B cell (primary cell): ENCODE measurements at regions not wholly inside any gene's neighbourhood (a gene's known extent, or its start where the extent isn't known, plus 50 kb on each side); places are given as distances from the start of the nearest gene placed in this dataset.

Experiments used
- ATAC-seq: fragments of 200-7000 bp; cut with Tn5 transposase; one replicate; pipeline ENCODE4 v1.10.0; 2021; ENCODE audit warnings: low read depth, mild to moderate bottlenecking, moderate number of reproducible peaks, moderate library complexity
- CTCF ChIA-PET: fragments of 350-600 bp; sonication (Branson Sonifier 250); formaldehyde crosslinking; loops from one replicate; lab custom pipeline; 2021; ENCODE audit warnings: antibody characterized with exemption, inconsistent platforms; lab: Charles Lee
- POLR2A ChIA-PET: fragments of 350-600 bp; sonication (Branson Sonifier 250); formaldehyde crosslinking; loops from one replicate; lab custom pipeline; 2021; ENCODE audit warnings: antibody characterized with exemption; lab: Charles Lee
- DNase-seq: peaks from one replicate; pipeline ENCODE4 v3.0.0; 2013
- H2AFZ ChIP-seq: 2 replicates; pipeline ENCODE4 v1.6.1; 2012; ENCODE audit warnings: mild to moderate bottlenecking, low read depth, low read length; ENCODE audit not compliant: insufficient read depth, poor library complexity, severe bottlenecking
- H3K27ac ChIP-seq, 2 donors: 1 replicate in 1 of 2; 2 replicates in 1 of 2; pipeline ENCODE4 v1.5.1; 2012 to 2013; ENCODE audit warnings: low read length in 2 of 2, mild to moderate bottlenecking in 2 of 2, moderate library complexity in 1 of 2
- H3K27me3 ChIP-seq, 4 experiments: fragments of 200-600 bp in 1 of 4; sonication (generic) in 1 of 4; replicated peaks in 1 of 4; 1 replicate in 2 of 4; 2 replicates in 2 of 4; pipeline versions ENCODE4 v1.6.1 to v1.7.0; 2013 to 2016; ENCODE audit warnings: low read length in 3 of 4, mild to moderate bottlenecking in 2 of 4, mixed read lengths in 1 of 4, moderate library complexity in 1 of 4; ENCODE audit not compliant: insufficient read depth in 4 of 4, control insufficient read depth in 3 of 4; ENCODE audit errors: control extremely low read depth in 1 of 4
- H3K36me3 ChIP-seq, 2 experiments: replicated peaks in 1 of 2; 1 replicate in 1 of 2; 2 replicates in 1 of 2; pipeline versions ENCODE4 v1.6.1 to v1.7.1; 2013; ENCODE audit warnings: low read length in 1 of 2; ENCODE audit not compliant: insufficient read depth in 2 of 2, control insufficient read depth in 1 of 2; ENCODE audit errors: control extremely low read depth in 1 of 2, extremely low read depth in 1 of 2
- H3K4me1 ChIP-seq, 2 donors: fragments of 200-600 bp in 1 of 2; sonication (generic) in 1 of 2; 1 replicate in 1 of 2; 2 replicates in 1 of 2; pipeline versions ENCODE4 v1.5.1 to v1.6.1; 2013 to 2017; ENCODE audit warnings: low read length in 2 of 2; ENCODE audit not compliant: control insufficient read depth in 2 of 2, insufficient read depth in 2 of 2
- H3K4me2 ChIP-seq: replicated peaks from 2 replicates; pipeline ENCODE3; 2012; ENCODE audit warnings: mild to moderate bottlenecking, low read depth, low read length; ENCODE audit not compliant: poor library complexity, severe bottlenecking
- H3K4me3 ChIP-seq, 5 experiments: fragments of 200-600 bp in 1 of 5; sonication (generic) in 1 of 5; 1 replicate in 3 of 5; 2 replicates in 2 of 5; pipeline versions ENCODE4 v1.5.1 to v1.7.0; 2011 to 2016; ENCODE audit warnings: low read length in 4 of 5, mild to moderate bottlenecking in 4 of 5, low read depth in 2 of 5, control low read depth in 1 of 5, moderate library complexity in 1 of 5; ENCODE audit not compliant: insufficient read depth in 1 of 5; ENCODE audit errors: control extremely low read depth in 1 of 5, extremely low read depth in 1 of 5
- H3K79me2 ChIP-seq: fragments of 200-600 bp; sonication (generic); one replicate; pipeline ENCODE4 v1.6.0; 2016; ENCODE audit warnings: low read length; ENCODE audit not compliant: control insufficient read depth, insufficient read depth
- H3K9ac ChIP-seq: fragments of 200-600 bp; sonication (generic); 2 replicates; pipeline ENCODE4 v1.6.1; 2017; ENCODE audit warnings: mild to moderate bottlenecking, low read length, moderate library complexity
- H3K9me3 ChIP-seq, 3 donors: one replicate each; pipeline versions ENCODE4 v1.6.1 to v1.7.1; 2013; ENCODE audit warnings: low read length in 2 of 3; ENCODE audit not compliant: control insufficient read depth in 2 of 3, insufficient read depth in 1 of 3; ENCODE audit errors: control extremely low read depth in 1 of 3
- H4K20me1 ChIP-seq: 2 replicates; pipeline ENCODE4 v1.6.0; 2012; ENCODE audit warnings: mild to moderate bottlenecking, low read length; ENCODE audit not compliant: insufficient read depth, control insufficient read depth, poor library complexity, severe bottlenecking
- H3K27ac Mint-ChIP-seq: one replicate; pipeline ENCODE4 v1.8.0; 2021; ENCODE audit warnings: mixed read lengths
- H3K27me3 Mint-ChIP-seq: one replicate; pipeline ENCODE4 v1.8.0; 2021; ENCODE audit warnings: mixed read lengths
- H3K4me1 Mint-ChIP-seq: one replicate; pipeline ENCODE4 v1.8.0; 2021; ENCODE audit warnings: mixed read lengths
- H3K4me3 Mint-ChIP-seq: one replicate; pipeline ENCODE4 v1.8.0; 2021; ENCODE audit warnings: mixed read lengths
- H3K9me3 Mint-ChIP-seq: one replicate; pipeline ENCODE4 v1.8.0; 2022; ENCODE audit warnings: mixed read lengths; ENCODE audit not compliant: insufficient read depth
- CTCF ChIP-seq: fragments of 200-600 bp; IDR thresholded peaks from one replicate; pipeline ENCODE4 v1.8.0; 2022; ENCODE audit warnings: antibody characterized with exemption, mild to moderate bottlenecking
- EZH2 ChIP-seq: IDR thresholded peaks from 2 replicates; pipeline ENCODE4 v1.6.1; 2012; ENCODE audit warnings: borderline replicate concordance, low read depth, mild to moderate bottlenecking, moderate library complexity, low read length; ENCODE audit not compliant: insufficient read depth, poor library complexity, severe bottlenecking
- whole genome bisulfite sequencing: methylation state at CpG from one replicate; pipeline ENCODE4 v1.1.5; 2013; ENCODE audit warnings: missing lambda C conversion rate; ENCODE audit not compliant: insufficient coverage; 5-methylcytosine and 5-hydroxymethylcytosine counted together
- intact Hi-C: fragments of 100-400 bp; cut with micrococcal nuclease; formaldehyde crosslinking; loops from one replicate; pipeline ENCODE4 v1.10.0; 2022

DNA sequence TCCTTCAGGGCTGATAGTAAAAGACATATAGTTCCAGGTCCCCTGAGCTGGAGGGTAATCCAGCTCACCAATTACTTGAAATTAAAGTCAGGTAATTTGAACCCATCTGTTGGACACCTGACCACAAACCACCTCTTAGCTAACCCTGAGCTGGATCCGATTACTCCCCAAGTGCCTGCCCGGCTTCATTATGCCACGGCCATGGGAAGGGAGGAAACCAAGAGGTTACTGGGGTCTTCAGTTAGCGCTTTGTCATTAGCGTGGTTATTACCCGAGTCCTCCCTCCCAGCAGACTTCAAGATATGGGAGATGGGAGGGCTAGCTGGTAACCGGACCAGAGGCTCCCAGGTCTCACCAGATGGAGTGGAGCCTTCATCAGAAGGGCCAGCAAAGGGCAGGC is 1071.4 kb downstream of the BCL11B start:
- H3K4me3 Mint-ChIP-seq: no peak overlapping the region
- H3K4me1 ChIP-seq: no peaks in the 10 kb centered on the region
- no peaks in the 10 kb centered on the region for H3K9me3 Mint-ChIP-seq
- H3K4me2 ChIP-seq: no peak overlapping the region
- no peak overlapping the region for H3K4me3 ChIP-seq
- no peak for DNase-seq
- H3K4me1 Mint-ChIP-seq: no peaks in the 10 kb centered on the region
- intact Hi-C loops: no loop called here
- ChIA-PET POLR2A (no interaction called here), CTCF (no interaction called here)
- no peaks in the 10 kb centered on the region for H3K36me3 ChIP-seq
- H3K27me3 ChIP-seq: no peaks in the 10 kb centered on the region
- no peak overlapping the region for H3K27ac ChIP-seq
- 78% methylated on average over 7 of the region's 7 CpGs for WGBS
- H4K20me1 ChIP-seq: no peaks in the 10 kb centered on the region
- H2AFZ ChIP-seq: no peak overlapping the region
- peaks cover 0 to 14% (median 0%) of the 10 kb centered on the region in 3 donors for H3K9me3 ChIP-seq
- TF ChIP-seq CTCF: no peak
- TF ChIP-seq EZH2: no peak
- no peak for ATAC-seq
- no peaks in the 10 kb centered on the region for H3K79me2 ChIP-seq
- H3K9ac ChIP-seq: no peak overlapping the region
- no peak overlapping the region for H3K27ac Mint-ChIP-seq
- no peaks in the 10 kb centered on the region for H3K27me3 Mint-ChIP-seq

GRCh38 chr14:98203421-98203820 is 1068.6 kb downstream of the BCL11B start:
- ATAC-seq (no peak), DNase-seq (no peak)
- intact Hi-C loops: no loop called here
- WGBS: 94% methylated on average over 6 of the region's 6 CpGs
- no peaks in the 10 kb centered on the region for H3K9me3 Mint-ChIP-seq
- H3K27me3 Mint-ChIP-seq: no peaks in the 10 kb centered on the region
- Histone ChIP-seq H3K27ac (no peak overlapping the region), H3K36me3 (no peaks in the 10 kb centered on the region), H3K4me3 (no peak overlapping the region), H3K4me2 (no peak overlapping the region), H3K27me3 (no peaks in the 10 kb centered on the region), H3K4me1 (no peaks in the 10 kb centered on the region), H4K20me1 (no peaks in the 10 kb centered on the region), H3K79me2 (no peaks in the 10 kb centered on the region), H3K9me3 (peaks cover 0 to 16% (median 0%) of the 10 kb centered on the region in 3 donors), H2AFZ (no peak overlapping the region), H3K9ac (no peak overlapping the region)
- CTCF ChIA-PET: no interaction called here
- H3K4me3 Mint-ChIP-seq: no peak overlapping the region
- TF ChIP-seq CTCF (no peak), EZH2 (no peak)
- POLR2A ChIA-PET: no interaction called here
- no peak overlapping the region for H3K27ac Mint-ChIP-seq
- H3K4me1 Mint-ChIP-seq: no peaks in the 10 kb centered on the region
